Vagina (tissue), 2 donors: ENCODE measurements at regions not wholly inside any gene's neighbourhood (a gene's known extent, or its start where the extent isn't known, plus 50 kb on each side); places are given as distances from the start of the nearest gene placed in this dataset.

Experiments
- CTCF ChIP-seq, 3 experiments: fragments of 450-650 bp in 2 of 3; fragments of 200-600 bp in 1 of 3; sonication (generic) in 1 of 3; IDR thresholded peaks; one replicate each; pipeline ENCODE4 v1.5.1; 2017 to 2019; ENCODE audit warnings: antibody characterized with exemption in 3 of 3, mild to moderate bottlenecking in 2 of 3, moderate library complexity in 2 of 3
- POLR2A ChIP-seq, 2 donors: fragments of 450-650 bp; IDR thresholded peaks; one replicate each; pipeline ENCODE4 v1.6.1; 2017; ENCODE audit warnings: antibody characterized with exemption in 2 of 2, mild to moderate bottlenecking in 2 of 2, moderate library complexity in 2 of 2

- TF ChIP-seq CTCF (IDR thresholded peaks at IDR 0.05) (no peak), POLR2A (IDR thresholded peaks at IDR 0.05) (no peak)
Measured at GRCh38 chr13:31964168-31964567, 67.4 kb upstream of the FRY start.
